K562 (cell line): ENCODE measurements at regions not wholly inside any gene's neighbourhood (a gene's known extent, or its start where the extent isn't known, plus 50 kb on each side); places are given as distances from the start of the nearest gene placed in this dataset.

Experiments used
- AFF4 ChIP-seq: sonication (generic); formaldehyde crosslinking; IDR thresholded peaks from 2 replicates; pipeline ENCODE4 v1.8.0; 2023; ENCODE audit warnings: mild to moderate bottlenecking, missing genetic modification reagents
- CBFA2T3 ChIP-seq: fragments of 450-650 bp; IDR thresholded peaks from 2 replicates; pipeline ENCODE4 v1.6.1; 2017
- COPS2 ChIP-seq: fragments of 450-650 bp; conservative IDR thresholded peaks from 2 replicates; pipeline ENCODE4 v1.6.1; 2016; ENCODE audit warnings: mild to moderate bottlenecking, moderate library complexity
- FOSL1 ChIP-seq: fragments of 200-800 bp; sonication (Bioruptor generic); conservative IDR thresholded peaks from 2 replicates; pipeline ENCODE4 v1.6.1; 2016; ENCODE audit warnings: missing genetic modification characterization, missing compliant biosample characterization
- KDM4B ChIP-seq, 2 experiments: fragments of 450-650 bp in 1 of 2; sonication (generic) in 1 of 2; IDR thresholded peaks; 2 replicates each; pipeline ENCODE4 v1.6.1; 2016 to 2017; ENCODE audit warnings: borderline replicate concordance in 2 of 2, antibody characterized with exemption in 1 of 2, low read depth in 1 of 2, mild to moderate bottlenecking in 1 of 2
- KHSRP ChIP-seq: fragments of 450-650 bp; IDR thresholded peaks from 2 replicates; pipeline ENCODE4 v1.6.1; 2017
- MIER1 ChIP-seq: fragments of 450-650 bp; IDR thresholded peaks from 2 replicates; pipeline ENCODE4 v1.6.1; 2016; ENCODE audit warnings: antibody characterized with exemption, mild to moderate bottlenecking, low read depth
- MTF1 ChIP-seq: fragments of 250-450 bp; sonication (Bioruptor Pico); IDR thresholded peaks from 2 replicates; pipeline ENCODE4 v1.9.0; 2021; ENCODE audit warnings: moderate library complexity, mild to moderate bottlenecking, inconsistent platforms, borderline replicate concordance
- MXI1 ChIP-seq: IDR thresholded peaks from 2 replicates; pipeline ENCODE4 v1.6.1; 2011; ENCODE audit warnings: low read depth, mild to moderate bottlenecking, improper control_type of control experiment, low read length
- NCOA1 ChIP-seq: fragments of 450-650 bp; IDR thresholded peaks from 2 replicates; pipeline ENCODE4 v1.6.1; 2016; ENCODE audit warnings: low read depth
- NFE2 ChIP-seq: IDR thresholded peaks from 2 replicates; pipeline ENCODE4 v1.6.1; 2014; ENCODE audit warnings: antibody characterized with exemption, low read depth
- NFXL1 ChIP-seq: fragments of 450-650 bp; formaldehyde crosslinking; IDR thresholded peaks from 2 replicates; pipeline ENCODE4 v1.4.0; 2021; ENCODE audit warnings: mild to moderate bottlenecking
- POLR2AphosphoS5 ChIP-seq: IDR thresholded peaks from 2 replicates; pipeline ENCODE4 v1.6.1; 2011; ENCODE audit warnings: mild to moderate bottlenecking, low read depth, low read length, moderate library complexity; ENCODE audit not compliant: control insufficient read depth, insufficient read depth
- POU5F1 ChIP-seq: fragments of 150-350 bp; IDR thresholded peaks from 2 replicates; pipeline ENCODE4 v1.6.1; 2014; ENCODE audit warnings: borderline replicate concordance, low read length, low read depth, mild to moderate bottlenecking; ENCODE audit not compliant: partially characterized antibody
- PTTG1 ChIP-seq: fragments of 450-650 bp; IDR thresholded peaks from 2 replicates; pipeline ENCODE4 v1.6.1; 2016; ENCODE audit warnings: low read depth, mild to moderate bottlenecking, missing genetic modification characterization, missing compliant biosample characterization
- RBM39 ChIP-seq: fragments of 200-400 bp; formaldehyde crosslinking; optimal IDR thresholded peaks from 2 replicates; pipeline ENCODE3; 2018; ENCODE audit warnings: low read depth, low read length
- RHOXF2B ChIP-seq: fragments of 250-450 bp; sonication (Bioruptor Pico); conservative IDR thresholded peaks from 2 replicates; pipeline ENCODE4 v1.5.1; 2021
- SNRNP70 ChIP-seq: fragments of 200-400 bp; formaldehyde crosslinking; optimal IDR thresholded peaks from 2 replicates; pipeline ENCODE3; 2017; ENCODE audit warnings: low read depth, low read length
- SRSF9 ChIP-seq: fragments of 200-400 bp; formaldehyde crosslinking; IDR thresholded peaks from 2 replicates; pipeline ENCODE4 v1.6.1; 2017; ENCODE audit warnings: low read depth, low read length, borderline replicate concordance
- STAT5A ChIP-seq: IDR thresholded peaks from 2 replicates; pipeline ENCODE4 v1.6.1; 2012; ENCODE audit warnings: low read length, inconsistent platforms, borderline replicate concordance
- STAT5B ChIP-seq: fragments of 250-450 bp; sonication (Bioruptor Pico); IDR thresholded peaks from 2 replicates; pipeline ENCODE4 v1.8.0; 2021; ENCODE audit warnings: mild to moderate bottlenecking, inconsistent platforms
- WHSC1 ChIP-seq: IDR thresholded peaks from one replicate; pipeline ENCODE4 v1.6.1; 2012; ENCODE audit warnings: low read length, control low read depth, inconsistent platforms
- ZNF282 ChIP-seq: sonication (generic); formaldehyde crosslinking; IDR thresholded peaks from 2 replicates; pipeline ENCODE4 v1.8.1; 2023; ENCODE audit warnings: missing genetic modification reagents
- ZNF551 ChIP-seq: fragments of 250-450 bp; sonication (Bioruptor Pico); IDR thresholded peaks from 2 replicates; pipeline ENCODE4 v1.5.0; 2021; ENCODE audit warnings: mild to moderate bottlenecking, moderate library complexity
- ZNF766 ChIP-seq: fragments of 200-800 bp; sonication (Bioruptor generic); conservative IDR thresholded peaks from 2 replicates; pipeline ENCODE4 v1.6.1; 2016; ENCODE audit warnings: missing genetic modification characterization, missing compliant biosample characterization
- TF ChIP-seq, protein P1 (sequence below): fragments of 250-450 bp; sonication (Bioruptor Pico); IDR thresholded peaks from 2 replicates; pipeline ENCODE4 v1.9.0; 2021; ENCODE audit warnings: mild to moderate bottlenecking
- TF ChIP-seq, protein P2 (sequence below): sonication (generic); formaldehyde crosslinking; IDR thresholded peaks from 2 replicates; pipeline ENCODE4 v1.8.0; 2022; ENCODE audit warnings: mild to moderate bottlenecking, missing genetic modification reagents

DNA sequence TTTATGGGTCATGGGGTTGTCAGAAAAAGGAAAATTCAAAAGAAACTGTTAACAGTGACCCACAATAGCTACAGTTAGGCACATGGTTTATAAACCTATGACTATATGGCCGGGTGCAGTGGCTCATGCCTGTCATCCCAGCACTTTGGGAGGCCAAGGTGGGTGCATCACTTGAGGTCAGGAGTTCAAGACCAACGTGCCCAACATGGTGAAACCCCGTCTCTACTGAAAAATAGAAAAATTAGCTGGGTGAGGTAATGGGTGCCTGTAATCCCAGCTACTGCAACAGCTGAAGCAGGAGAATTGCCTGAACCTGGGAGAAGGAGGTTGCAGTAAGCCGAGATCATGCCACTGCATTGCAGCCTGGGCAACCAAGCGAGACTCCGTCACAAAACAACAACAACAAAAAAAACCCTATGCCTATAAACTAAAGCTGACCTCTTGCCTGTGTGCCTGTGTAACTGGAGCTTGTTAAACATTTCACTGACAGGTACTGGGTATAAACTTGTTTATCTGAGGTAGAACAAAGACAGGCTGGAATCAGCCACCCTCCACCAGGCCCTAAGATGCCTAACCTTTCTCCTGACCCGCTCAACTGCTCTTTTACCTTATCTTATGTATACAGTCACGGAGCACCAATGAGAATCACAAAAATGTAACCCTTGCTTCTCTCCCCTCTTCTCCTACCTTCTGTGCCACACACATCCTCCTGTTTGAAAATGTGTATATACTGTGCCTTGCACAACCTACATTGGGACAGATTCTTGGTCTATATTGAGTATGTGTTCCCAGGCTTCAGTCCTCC, 62.9 kb upstream of the ATF7IP2 start (continued):
- TF ChIP-seq AFF4 (CRISPR knock-in tag) (no peak), STAT5A (peak; percentile 53), FOSL1 (tag) (no peak), POU5F1 (no peak), ZNF551 (CRISPR knock-in tag) (no peak), STAT5B (no peak), ZNF766 (no peak), COPS2 (no peak), POLR2AphosphoS5 (peak; percentile 66), MXI1 (no peak), NFXL1 (CRISPR knock-in tag) (no peak), PTTG1 (tag) (no peak), NFE2 (no peak), RHOXF2B (CRISPR knock-in tag) (no peak), WHSC1 (no peak), KDM4B (IDR thresholded peaks at IDR 0.05; ENCODE audit: borderline replicate concordance in 2 of 2, low read depth in 1 of 2) (no peak), ZNF282 (CRISPR knock-in tag) (no peak), SRSF9 (no peak), SNRNP70 (no peak), RBM39 (no peak), MTF1 (no peak), NCOA1 (peak; percentile 52; the same call in 1 of the 2 replicates), KHSRP (no peak), MIER1 (no peak), CBFA2T3 (peak; percentile 93)
- TF ChIP-seq, protein P1, sequence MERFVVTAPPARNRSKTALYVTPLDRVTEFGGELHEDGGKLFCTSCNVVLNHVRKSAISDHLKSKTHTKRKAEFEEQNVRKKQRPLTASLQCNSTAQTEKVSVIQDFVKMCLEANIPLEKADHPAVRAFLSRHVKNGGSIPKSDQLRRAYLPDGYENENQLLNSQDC: no peak
- TF ChIP-seq, protein P2, sequence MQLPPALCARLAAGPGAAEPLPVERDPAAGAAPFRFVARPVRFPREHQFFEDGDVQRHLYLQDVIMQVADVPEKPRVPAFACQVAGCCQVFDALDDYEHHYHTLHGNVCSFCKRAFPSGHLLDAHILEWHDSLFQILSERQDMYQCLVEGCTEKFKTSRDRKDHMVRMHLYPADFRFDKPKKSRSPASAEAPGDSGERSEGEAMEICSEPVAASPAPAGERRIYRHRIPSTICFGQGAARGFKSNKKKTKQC (CRISPR knock-in tag): no peak
